DMS 273 treated with DMSO at 0.1 percent for 48 hours (cell line): ENCODE measurements at regions not wholly inside any gene's neighbourhood (a gene's known extent, or its start where the extent isn't known, plus 50 kb on each side); places are given as distances from the start of the nearest gene placed in this dataset.

Experiments used
- DNase-seq: peaks from one replicate; lab custom pipeline; 2025; lab: John Stamatoyannopoulos, UW

GRCh38 chrX:13147733-13148132 lies 103.3 kb upstream of the FAM9C start:
- no peak for DNase-seq

DNA sequence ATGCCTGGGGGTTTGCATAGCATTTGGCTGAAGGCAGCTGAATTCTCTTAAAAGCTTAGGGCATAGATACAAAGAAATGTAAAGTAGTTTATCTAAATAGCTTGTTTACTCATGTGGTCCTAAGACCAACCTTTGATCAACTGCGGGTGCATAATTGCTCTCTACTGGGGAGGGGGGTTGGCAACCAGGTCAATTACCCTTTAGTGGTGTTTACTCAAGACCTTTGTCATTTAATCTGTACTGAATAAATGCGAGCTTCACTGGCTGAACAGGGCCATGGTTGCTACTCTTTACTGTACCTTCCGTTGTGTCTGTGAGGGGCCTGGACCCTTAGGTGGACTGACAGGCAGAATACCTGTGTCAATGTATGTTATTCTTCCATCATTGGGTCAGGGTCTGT lies 102.7 kb upstream of the FAM9C start:
- DNase-seq = no peak

DNA sequence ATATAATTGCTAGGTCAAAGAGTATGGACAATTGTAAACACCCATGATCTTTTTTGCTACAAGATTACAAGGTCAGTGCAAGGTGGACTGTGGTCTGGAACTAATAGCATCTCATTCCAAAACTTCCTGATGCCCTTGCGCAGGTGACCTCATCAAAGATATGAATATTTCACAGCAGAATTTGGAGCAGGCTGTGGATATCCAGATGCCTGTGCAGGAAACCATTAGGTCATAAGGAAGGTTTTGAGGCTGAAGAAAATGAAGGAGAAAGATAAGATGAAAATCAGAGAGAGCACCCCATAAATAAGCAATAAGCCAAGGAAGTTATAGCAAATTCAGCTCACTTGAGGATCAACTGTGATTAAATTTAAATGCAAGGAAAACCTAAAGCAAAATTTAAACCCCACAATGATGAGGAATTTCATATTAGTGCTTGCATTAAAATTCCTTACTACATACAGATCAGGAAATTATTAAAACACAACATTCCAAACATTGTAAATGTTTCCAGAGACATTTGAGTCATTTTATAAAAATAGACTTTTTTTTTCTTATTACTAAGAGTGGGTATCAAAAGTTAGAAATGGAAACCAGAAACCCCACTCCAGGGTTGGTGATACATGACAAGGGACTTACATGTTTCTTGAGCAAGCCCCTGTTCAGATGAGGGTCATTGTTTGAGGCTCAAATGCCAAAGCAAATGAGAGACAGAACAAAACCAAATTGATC lies 100.7 kb upstream of the FAM9C start:
- no peak for DNase-seq

DNA sequence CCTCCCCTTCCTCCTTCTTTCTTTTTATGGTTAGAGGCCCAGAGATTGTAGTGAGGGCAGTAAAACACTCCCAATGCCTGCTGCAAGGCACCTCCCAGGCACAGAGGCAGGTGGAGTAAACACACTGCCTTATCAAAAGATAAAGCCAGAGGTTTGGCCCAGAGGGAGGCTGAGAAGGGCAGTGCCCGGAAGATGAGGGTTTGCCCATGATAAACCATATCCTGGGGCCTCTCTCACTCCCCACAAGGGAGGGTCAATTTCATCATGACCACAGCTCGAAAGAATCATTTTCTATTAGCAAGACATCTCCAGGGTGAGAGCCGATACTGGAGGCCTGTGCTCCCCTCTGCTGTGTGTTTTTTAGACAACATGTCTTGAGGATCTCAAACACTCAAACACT lies 98.5 kb upstream of the FAM9C start:
- DNase-seq = no peak

DNA sequence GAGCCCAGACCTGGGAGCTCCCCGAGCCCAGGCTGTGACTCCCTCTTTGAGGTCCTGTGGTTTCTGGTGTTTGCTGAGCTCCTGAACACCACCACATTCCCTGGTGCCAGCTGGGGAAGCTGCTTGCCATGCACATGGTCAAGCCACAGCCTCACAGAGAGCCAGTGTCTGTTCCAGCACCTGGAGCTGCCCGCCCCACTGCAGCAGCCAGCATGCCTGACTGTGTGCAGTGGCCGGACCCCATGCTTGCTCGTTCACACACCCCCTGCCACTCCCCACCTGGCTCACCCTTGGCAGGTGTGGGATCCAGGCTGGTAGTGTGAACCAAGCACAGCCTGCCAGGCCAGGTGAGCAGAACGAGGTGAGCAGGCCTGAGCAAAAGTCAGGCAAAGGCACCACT lies 95.6 kb upstream of the FAM9C start:
- no peak for DNase-seq

DNA sequence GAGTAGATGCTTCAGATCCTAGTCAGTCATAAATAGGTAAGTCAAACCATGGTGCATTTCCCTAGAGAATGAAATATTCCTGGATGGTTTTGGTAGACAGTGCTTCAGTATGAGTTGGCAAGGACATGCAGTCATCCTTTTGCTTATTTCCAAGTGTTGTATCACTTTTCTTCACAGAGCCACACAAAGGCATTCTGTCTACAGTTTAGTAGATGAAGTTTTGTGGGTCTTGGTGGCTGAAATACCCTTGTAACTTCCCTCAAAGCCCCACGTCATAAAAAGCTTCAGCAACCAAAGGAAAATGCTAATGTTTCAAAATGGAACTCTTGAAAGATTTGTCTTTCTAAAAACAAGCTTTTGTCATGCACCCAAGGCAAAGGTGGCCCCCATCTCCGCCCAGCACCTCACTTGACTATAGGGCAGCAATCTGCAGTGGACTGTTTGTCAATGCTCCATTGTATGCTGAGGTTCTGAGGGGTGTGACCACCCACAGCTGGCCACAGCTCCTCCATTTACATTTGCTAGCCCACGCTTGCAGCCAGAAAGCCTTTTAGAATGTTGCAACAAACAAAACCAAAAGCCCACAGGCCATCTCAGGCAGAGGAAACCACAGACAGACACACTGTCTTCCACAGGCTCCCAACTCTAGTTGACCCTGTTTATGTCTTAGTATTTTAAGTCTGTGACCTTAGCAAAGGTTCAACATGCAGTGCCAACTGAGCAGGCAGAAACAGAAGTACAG lies 87.1 kb upstream of the FAM9C start:
- DNase-seq = no peak

DNA sequence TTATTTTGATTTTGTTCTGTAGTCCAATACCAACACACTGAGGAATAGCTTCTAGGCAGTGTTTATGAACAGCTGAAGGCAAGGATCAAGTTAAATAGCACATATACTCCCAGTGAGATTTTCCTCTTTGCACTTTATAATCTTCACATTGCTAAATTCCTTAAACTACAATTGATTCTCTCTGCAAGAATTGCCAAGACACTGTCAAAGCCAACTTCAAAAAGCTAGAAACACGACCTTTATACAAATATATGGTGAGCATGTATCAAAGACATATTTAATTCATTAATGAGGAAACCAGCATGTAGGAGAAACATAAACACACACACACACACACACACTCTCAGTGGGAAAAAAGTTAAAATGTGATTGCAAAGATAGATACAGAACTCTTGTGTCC lies 86.4 kb upstream of the FAM9C start:
- DNase-seq = no peak

- DNase-seq = no peak
Measured at GRCh38 chrX:13128104-13128503, 83.7 kb upstream of the FAM9C start.

DNA sequence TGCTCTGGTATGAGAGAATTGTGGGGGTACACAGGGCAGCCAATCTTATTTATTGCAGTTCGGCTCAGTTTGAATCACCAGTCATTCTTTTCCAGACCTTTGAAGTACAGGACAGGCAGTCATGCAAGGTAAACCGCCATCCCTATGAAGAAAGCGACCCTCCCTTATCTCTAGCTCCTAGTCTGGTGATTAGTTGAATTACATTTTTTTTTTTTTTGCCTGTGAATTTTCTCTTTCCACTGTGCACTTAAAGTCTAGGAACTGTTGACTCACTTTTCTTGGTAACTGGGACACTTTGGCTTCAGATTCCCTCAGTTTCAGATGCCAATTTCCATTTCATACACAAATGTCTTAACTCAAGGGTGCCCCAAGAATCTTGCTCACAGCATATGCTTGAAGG lies 82.4 kb upstream of the FAM9C start:
- DNase-seq = no peak

DNA sequence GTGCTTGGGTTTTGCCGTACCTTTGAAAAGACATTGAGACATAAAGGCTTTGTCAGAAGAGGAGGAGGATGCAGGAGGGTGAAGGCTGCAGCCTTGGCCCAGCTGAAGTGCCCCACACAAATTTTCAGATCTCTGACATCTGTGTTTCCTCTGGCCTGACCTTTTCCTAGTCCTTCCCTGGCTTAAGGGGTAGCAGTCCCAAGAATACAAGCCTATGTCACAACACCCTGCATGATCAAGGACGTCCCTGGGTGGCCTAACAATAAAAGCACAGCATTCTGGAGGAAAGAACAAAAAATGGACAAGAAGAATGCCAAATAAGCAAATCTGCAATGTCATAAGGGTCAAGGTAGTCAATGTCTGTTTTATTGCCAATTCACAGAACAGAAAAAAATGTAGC lies 80.8 kb upstream of the FAM9C start:
- DNase-seq = no peak

DNA sequence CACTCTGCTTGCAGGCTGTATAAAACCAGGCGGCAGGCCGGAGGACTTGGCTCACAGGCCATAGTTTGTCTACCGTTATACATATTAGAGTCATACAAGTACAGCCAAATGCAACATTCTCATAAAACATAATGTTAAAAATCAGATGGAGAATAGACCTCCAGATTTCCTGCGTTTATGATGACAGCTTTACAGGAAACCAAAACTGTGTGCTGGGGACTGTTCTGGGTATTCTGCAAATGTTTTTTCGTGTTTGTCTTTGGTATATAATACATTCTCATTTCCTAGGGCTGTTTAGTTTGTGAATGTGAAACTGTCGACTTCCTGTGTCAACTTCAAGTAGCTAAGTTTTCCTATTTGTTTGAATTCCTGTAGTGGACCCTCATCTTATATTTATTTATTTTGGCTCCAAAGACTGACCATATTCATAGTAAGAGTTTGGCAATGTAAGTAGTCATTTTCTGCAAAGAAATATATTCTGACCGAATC lies 79.5 kb upstream of the FAM9C start:
- no peak for DNase-seq

GRCh38 chrX:13123247-13123856 lies 78.9 kb upstream of the FAM9C start:
- DNase-seq = no peak

DNA sequence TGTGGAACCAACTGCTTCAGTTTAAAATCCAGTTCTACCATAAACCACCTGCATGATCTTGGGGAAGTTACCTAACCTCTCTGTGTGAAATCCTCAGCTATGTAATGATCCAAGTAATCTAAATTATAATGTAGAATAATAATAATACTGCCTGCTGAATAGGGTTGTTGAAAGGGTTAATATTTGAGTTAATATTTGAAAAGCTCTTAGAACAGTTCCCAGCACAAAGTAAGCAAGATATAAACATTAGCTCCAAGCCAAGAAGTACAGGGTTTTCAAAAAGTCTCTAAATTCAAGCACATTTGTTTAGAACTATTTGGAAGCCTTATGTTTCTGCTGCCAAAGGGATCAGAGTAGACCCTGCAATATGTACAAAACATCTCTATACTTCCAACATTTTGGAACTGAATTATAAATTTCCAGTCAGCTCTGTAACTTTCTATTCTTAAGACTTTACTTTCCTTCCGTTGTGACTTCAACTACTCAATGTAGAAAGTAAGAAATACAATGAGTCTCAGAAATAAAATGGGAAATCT lies 76.7 kb upstream of the FAM9C start:
- no peak for DNase-seq

GRCh38 chrX:13120017-13120416 lies 75.6 kb upstream of the FAM9C start:
- no peak for DNase-seq

GRCh38 chrX:13119386-13119785 lies 75.0 kb upstream of the FAM9C start:
- no peak for DNase-seq

- no peak for DNase-seq
Measured at GRCh38 chrX:13115146-13115855, 70.9 kb upstream of the FAM9C start.

GRCh38 chrX:13112499-13112898 lies 68.1 kb upstream of the FAM9C start:
- DNase-seq = no peak

DNA sequence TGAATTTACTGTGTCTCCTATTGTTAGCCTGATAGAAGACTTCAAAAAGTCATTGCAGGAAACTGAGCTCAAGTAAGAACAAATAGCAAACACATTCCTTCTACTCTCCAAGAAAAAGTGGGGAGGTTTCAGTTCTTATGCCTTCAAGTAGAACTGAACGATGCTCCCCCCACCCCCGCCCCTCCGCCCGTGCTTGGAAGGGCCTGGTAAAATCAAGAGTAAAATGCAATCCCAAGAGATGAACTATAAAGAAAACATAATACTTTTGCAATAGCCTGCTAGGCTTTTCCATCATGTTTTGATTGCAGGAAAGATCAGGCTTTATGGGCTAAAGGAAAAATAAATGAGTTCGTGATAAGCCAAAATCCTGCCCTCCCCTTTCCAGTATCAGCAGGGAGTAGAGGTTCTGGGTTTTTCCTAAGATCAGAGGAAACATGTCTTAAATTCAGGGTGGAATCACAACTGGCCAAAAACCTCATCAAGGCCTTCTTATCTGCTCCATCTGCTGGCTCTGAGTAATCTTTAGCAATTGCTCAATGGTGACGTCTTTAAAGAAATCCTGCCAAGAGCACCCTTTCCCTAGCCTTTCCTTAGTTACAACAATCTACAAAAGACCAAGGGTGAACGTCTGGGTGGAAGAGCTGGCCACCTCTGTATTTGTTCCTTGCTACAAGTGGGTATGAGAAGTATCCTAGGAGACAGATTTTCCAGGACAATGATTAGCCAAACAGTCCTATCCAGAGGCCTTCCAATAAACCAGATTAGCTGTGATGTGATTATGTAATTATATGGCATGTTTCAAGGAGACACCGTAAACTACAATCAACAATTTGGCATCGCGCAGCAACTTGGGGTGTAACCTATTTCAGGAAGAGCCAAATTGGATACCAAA lies 66.3 kb upstream of the FAM9C start:
- peak; percentile 36 for DNase-seq

GRCh38 chrX:13109817-13110216 lies 65.4 kb upstream of the FAM9C start:
- no peak for DNase-seq

GRCh38 chrX:13103914-13104274 lies 59.5 kb upstream of the FAM9C start:
- DNase-seq = no peak

GRCh38 chrX:13103188-13103913 lies 58.9 kb upstream of the FAM9C start:
- DNase-seq = no peak
